ENCODE measurements at regions not wholly inside any gene's neighbourhood (a gene's known extent, or its start where the extent isn't known, plus 50 kb on each side); places are given as distances from the start of the nearest gene placed in this dataset.

- TF ChIP-seq CHD1 (IDR thresholded peaks at IDR 0.05; ENCODE audit: low read length), result no peak
- no peak for TF ChIP-seq STAT5B (CRISPR knock-in tag; IDR thresholded peaks at IDR 0.05)
- peak; percentile 59; the same call in 1 of the 2 replicates for TF ChIP-seq ATF7 (IDR thresholded peaks at IDR 0.05)
- no peak for TF ChIP-seq FOXA3 (CRISPR knock-in tag; conservative IDR thresholded peaks at IDR 0.05 in 1 of 2, IDR thresholded peaks at IDR 0.05 in 1 of 2)
- TF ChIP-seq ETV5 (CRISPR knock-in tag; IDR thresholded peaks at IDR 0.05; ENCODE audit: low read depth), result no peak
- no peak for TF ChIP-seq BCLAF1 (IDR thresholded peaks at IDR 0.05; ENCODE audit: borderline replicate concordance in 1 of 2, control insufficient read depth in 1 of 2, low read depth in 2 of 2, low read length in 1 of 2)
- TF ChIP-seq ELK3 (CRISPR knock-in tag; IDR thresholded peaks at IDR 0.05), result no peak
- no peak for TF ChIP-seq ZBTB33 (CRISPR knock-in tag; IDR thresholded peaks at IDR 0.05)
- no peak for TF ChIP-seq ZBTB8A (IDR thresholded peaks at IDR 0.05; ENCODE audit: partially characterized antibody)
- no peak for TF ChIP-seq PHF20 (IDR thresholded peaks at IDR 0.05; ENCODE audit: partially characterized antibody)
- TF ChIP-seq KLF6 (CRISPR knock-in tag; IDR thresholded peaks at IDR 0.05; ENCODE audit: borderline replicate concordance), result no peak
- TF ChIP-seq ZBTB7A (IDR thresholded peaks at IDR 0.05; ENCODE audit: borderline replicate concordance, control insufficient read depth, low read depth, low read length), result peak; percentile 25; the same call in 1 of the 2 replicates
- TF ChIP-seq NR1H2 (CRISPR knock-in tag; IDR thresholded peaks at IDR 0.05), result no peak
- no peak for TF ChIP-seq ZNF699 (CRISPR knock-in tag; IDR thresholded peaks at IDR 0.05; ENCODE audit: insufficient replicate concordance)
- TF ChIP-seq POLR2G (IDR thresholded peaks at IDR 0.05; ENCODE audit: low read depth, low read length), result peak; percentile 62
- TF ChIP-seq ZNF444 (CRISPR knock-in tag; IDR thresholded peaks at IDR 0.05), result no peak
Measured at GRCh38 chr17:409848-410542, 57.4 kb upstream of the RPH3AL start (continued).

Measured in K562 (cell line).